ENCODE measurements at regions not wholly inside any gene's neighbourhood (a gene's known extent, or its start where the extent isn't known, plus 50 kb on each side); places are given as distances from the start of the nearest gene placed in this dataset.
"Not testable (repeated sequence)": the region's sequence is repeated elsewhere in the genome, so short reads cannot be mapped to it uniquely, and the experiment has no call there.

DNA sequence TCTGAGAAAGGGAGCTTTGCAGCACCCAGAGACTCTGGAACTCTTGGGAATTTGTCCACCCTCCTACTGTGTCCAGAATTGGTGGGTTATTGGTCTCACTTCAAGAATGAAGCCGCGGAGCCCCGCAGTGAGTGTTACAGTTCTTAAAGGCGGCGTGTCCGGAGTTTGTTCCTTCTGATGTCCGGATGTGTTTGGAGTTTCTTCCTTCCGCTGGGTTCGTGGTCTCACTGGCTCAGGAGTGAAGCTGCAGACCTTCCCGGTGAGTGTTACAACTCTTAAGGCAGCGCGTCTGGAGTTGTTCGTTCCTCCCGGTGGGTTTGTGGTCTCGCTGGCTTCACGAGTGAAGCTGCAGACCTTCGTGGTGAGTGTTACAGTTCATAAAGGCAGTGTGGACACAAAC, 824.7 kb downstream of the LRRTM4 start:
- not testable (repeated sequence) for DNase-seq

DNA sequence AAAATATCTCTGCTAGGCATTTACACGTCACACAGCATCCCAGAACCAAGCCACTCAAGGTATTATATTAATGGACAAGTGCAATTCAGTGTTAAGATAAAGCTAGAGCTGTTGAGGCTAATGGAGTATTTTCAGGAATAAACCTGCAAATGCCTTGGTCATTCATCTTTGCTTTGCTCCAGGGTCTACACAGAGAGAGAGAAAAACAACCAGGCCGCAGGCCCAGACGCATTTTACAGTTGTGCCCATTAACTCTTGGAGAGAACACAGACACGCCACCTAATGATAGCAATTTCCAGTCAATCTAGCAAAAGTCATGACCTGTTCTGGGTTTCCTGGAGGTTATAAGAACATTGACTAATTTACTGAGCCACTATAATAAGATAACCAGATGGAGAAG, 829.3 kb downstream of the LRRTM4 start:
- no peak for DNase-seq

GRCh38 chr2:76688732-76689131, 833.4 kb downstream of the LRRTM4 start:
- no peak for DNase-seq

- DNase-seq: no peak
These were observed 834.3 kb downstream of the LRRTM4 start for GRCh38 chr2:76687923-76688322.

DNA sequence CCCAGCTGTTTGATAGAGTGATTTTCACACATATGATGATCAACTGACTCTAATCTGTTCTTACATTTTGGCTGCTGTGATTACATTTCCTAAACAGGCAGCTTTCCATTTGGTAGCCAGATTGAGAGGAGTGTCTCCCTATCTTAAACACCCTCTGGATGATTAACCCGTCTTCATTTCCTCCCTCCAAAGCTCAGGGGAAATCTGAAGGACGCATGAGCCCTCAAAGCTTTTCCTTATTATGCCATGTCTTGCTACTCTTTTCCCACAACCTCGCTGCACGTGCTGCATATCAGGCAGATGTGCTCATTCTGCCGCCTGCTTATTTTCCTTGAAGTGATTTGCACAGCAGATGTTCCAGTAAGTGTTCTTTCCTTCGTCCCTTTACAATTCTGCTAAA, 837.4 kb downstream of the LRRTM4 start:
- DNase-seq: no peak

GRCh38 chr2:76679025-76679396, 843.2 kb downstream of the LRRTM4 start:
- DNase-seq: no peak

DNA sequence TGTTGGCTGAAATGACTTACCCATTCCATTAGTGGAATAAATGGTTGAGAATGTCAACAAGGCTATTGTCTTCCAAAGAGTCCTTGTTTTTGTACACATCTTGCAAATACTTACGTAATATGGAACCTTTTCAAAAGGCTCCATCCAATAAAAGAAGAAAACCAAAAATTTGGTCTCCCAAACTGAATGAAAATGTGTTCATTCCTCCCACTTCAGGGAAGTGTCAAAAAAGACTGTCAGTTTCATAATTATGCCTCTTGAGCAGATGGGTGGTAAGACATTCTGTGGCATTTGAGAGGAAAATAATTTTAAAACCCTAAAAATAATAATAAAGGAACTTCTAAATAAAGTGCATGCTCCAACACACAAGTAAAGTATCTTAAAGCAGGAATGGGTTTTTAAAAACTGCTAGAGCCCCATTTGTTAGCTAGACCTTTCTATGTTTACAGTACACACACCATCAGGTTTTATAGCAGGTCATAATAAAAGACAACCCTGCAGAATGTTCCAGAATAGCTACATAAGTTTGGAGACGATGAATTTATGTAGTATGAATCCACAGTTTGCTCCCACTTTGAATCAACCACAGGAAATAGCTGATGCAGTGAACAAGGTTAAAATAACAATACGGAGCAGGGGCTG, 843.7 kb downstream of the LRRTM4 start:
- DNase-seq: no peak

DNA sequence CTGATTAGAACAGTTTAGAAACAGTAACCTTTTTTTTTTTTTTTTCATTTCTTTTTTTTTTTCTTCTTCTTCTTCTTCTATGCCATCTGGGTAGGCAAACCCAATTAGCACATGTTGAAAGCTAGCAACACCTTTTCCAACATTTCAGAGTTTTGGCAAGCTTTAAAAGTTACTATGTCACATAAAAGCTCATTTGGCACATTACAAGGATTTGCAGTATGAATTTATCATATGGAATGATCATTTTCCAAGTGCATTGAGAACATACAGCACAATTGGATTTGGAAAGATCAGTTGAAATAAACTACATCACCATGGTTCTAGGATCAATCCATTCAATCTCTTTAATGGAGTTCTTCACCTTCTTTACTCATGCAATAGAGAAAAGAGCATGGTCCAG, 847.0 kb downstream of the LRRTM4 start:
- no peak for DNase-seq

- no peak for DNase-seq
These were observed 849.4 kb downstream of the LRRTM4 start for GRCh38 chr2:76672798-76673197.

- DNase-seq: no peak
These were observed 852.2 kb downstream of the LRRTM4 start for GRCh38 chr2:76669966-76670465.

DNA sequence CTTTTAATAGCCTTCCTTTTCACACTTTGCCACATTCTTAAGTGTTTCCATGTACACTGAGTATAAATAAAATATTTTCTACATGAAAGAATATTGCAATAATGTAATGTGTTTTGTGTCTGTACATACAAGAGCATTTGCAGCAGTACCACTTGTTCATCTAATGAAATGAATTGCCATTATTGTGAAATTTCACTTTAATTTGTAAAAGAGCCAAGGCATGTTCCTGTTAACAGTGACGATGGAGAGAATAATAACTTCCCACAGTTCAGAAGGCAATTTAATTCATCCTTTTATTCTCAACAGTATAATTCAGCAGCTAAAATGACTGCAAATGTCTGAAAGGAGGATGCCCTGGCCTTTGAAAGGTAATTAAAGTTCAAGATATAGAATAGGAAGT, 853.9 kb downstream of the LRRTM4 start:
- DNase-seq: no peak

GRCh38 chr2:76667821-76668271, 854.3 kb downstream of the LRRTM4 start:
- no peak for DNase-seq

GRCh38 chr2:76642129-76642528, 880.0 kb downstream of the LRRTM4 start:
- no peak for DNase-seq

- DNase-seq: no peak
These were observed 880.7 kb downstream of the LRRTM4 start for GRCh38 chr2:76641506-76641905.

GRCh38 chr2:76640905-76641304, 881.3 kb downstream of the LRRTM4 start:
- no peak for DNase-seq

DNA sequence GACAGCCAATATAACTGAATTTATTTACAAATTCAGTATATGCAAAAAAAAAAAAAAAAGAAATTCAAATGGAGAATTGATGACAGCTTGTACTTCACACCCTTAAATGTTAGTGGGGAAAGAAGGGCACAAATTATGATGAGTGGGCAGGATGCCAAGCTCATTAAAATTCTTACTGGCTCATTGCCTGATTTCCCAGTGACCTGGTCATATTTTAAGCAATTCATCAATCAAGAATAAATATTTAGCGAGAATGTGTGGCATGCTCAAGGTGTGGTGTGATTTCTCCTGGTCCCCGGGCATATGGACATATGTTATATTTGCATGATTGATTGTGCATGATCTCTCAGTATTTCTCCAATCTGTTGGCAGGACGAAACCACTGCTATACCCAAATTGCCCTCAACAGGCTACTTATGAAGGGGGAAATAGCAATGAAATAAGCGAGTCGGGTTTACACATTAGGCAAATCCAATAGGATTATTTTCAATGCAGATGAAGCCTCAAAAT, 883.0 kb downstream of the LRRTM4 start:
- DNase-seq: no peak

- no peak for DNase-seq
These were observed 888.8 kb downstream of the LRRTM4 start for GRCh38 chr2:76633276-76633921.

GRCh38 chr2:76625101-76625500, 897.1 kb downstream of the LRRTM4 start:
- no peak for DNase-seq

DNA sequence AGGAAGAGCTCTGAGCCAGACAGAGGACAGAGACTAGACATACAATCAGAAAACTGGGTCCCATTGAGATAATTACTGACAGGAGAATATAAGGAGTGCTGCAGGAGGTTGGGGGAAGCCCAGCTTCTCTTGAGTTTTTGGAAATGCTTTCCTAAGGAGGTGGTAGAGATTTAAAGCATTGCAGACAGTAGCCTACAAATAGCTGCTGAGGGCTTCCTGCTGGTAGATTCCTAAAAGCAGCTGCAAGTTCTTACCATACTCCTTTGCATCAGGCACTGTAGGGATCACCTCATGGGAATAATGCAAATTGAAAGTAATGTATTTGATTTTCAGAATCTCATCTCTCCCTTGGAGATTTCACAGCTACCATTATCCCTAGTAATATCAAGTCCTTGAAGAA, 902.6 kb upstream of the GCFC2 start:
- DNase-seq: no peak

GRCh38 chr2:76612764-76613163, 902.0 kb upstream of the GCFC2 start:
- DNase-seq: no peak

DNA sequence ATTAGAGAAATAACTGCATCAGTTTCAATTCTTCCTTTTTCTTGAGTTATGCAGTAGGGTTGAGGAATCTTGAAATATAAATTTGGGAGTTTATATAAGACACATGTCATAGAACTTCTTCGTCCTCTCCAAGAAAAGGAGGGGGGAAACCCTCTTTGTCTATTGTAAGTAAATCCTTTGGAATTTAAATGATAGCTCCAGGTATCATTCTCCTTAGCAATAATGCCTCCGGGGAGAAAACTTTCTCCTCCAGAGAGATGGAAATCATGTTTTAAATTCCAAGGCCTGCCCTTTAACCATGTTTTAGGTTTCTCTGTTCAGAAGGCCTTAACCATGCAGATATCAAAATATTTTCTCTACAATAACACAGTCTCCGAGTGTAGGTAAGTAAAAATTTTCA, 899.7 kb upstream of the GCFC2 start:
- DNase-seq: no peak

GRCh38 chr2:76599732-76600368, 889.1 kb upstream of the GCFC2 start:
- DNase-seq: no peak

- no peak for DNase-seq
These were observed 873.8 kb upstream of the GCFC2 start for GRCh38 chr2:76584474-76584873.

DNA sequence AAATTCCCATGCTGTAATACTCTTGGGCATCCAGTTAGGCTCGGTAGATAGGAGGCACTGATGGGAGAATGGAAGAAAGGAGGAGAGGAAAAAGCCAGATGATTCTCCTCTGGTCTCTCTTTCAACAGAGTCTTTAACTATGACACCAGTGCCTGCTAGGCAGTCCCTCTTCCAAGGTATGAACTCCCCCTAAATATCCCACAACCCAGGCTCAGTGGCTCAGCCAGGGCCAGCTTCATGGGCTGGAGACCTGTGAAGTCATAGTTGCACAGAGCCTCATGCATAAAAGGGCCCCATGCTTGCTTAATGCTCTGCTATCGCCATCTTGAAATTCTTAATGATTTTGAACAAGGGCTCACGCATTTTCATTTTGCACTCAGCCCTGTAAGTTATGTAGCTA, 869.2 kb upstream of the GCFC2 start:
- DNase-seq: no peak

Data from activated CD8-positive, alpha-beta memory T cell treated with anti-CD3 and anti-CD28 coated beads for 24 hours (primary cell).